ENCODE measurements at regions not wholly inside any gene's neighbourhood (a gene's known extent, or its start where the extent isn't known, plus 50 kb on each side); places are given as distances from the start of the nearest gene placed in this dataset.

GRCh38 chr15:31211353-31211752 is 109.8 kb upstream of the TRPM1 start:
- Histone ChIP-seq H3K36me3 (ENCODE audit: control insufficient read depth, insufficient read depth, low read length) (no peaks in the 10 kb centered on the region), H3K9ac (ENCODE audit: low read length) (no peak overlapping the region), H3K27ac (ENCODE audit: low read depth, low read length) (no peak overlapping the region), H3K4me3 (ENCODE audit: low read depth, low read length) (no peak overlapping the region), H3K4me1 (ENCODE audit: control insufficient read depth, insufficient read depth, low read length) (peaks cover 11% of the 10 kb centered on the region), H3K27me3 (ENCODE audit: control insufficient read depth, insufficient read depth, low read length) (no peaks in the 10 kb centered on the region), H3K9me3 (ENCODE audit: control insufficient read depth, insufficient read depth, low read depth, low read length) (peaks cover 9% of the 10 kb centered on the region)

GRCh38 chr15:31212326-31213080 is 111.0 kb upstream of the TRPM1 start:
- peaks cover 9% of the 10 kb centered on the region for H3K9me3 ChIP-seq (ENCODE audit: control insufficient read depth, insufficient read depth, low read depth, low read length)
- H3K4me1 ChIP-seq (ENCODE audit: control insufficient read depth, insufficient read depth, low read length), result peaks cover 11% of the 10 kb centered on the region
- H3K27me3 ChIP-seq (ENCODE audit: control insufficient read depth, insufficient read depth, low read length), result no peaks in the 10 kb centered on the region
- no peak overlapping the region for H3K4me3 ChIP-seq (ENCODE audit: low read depth, low read length)
- no peak overlapping the region for H3K27ac ChIP-seq (ENCODE audit: low read depth, low read length)
- H3K9ac ChIP-seq (ENCODE audit: low read length), result no peak overlapping the region
- no peaks in the 10 kb centered on the region for H3K36me3 ChIP-seq (ENCODE audit: control insufficient read depth, insufficient read depth, low read length)

- Histone ChIP-seq H3K4me1 (ENCODE audit: control insufficient read depth, insufficient read depth, low read length) (peaks cover 11% of the 10 kb centered on the region), H3K27ac (ENCODE audit: low read depth, low read length) (no peak overlapping the region), H3K9me3 (ENCODE audit: control insufficient read depth, insufficient read depth, low read depth, low read length) (peaks cover 9% of the 10 kb centered on the region), H3K9ac (ENCODE audit: low read length) (no peak overlapping the region), H3K4me3 (ENCODE audit: low read depth, low read length) (no peak overlapping the region), H3K36me3 (ENCODE audit: control insufficient read depth, insufficient read depth, low read length) (no peaks in the 10 kb centered on the region), H3K27me3 (ENCODE audit: control insufficient read depth, insufficient read depth, low read length) (no peaks in the 10 kb centered on the region)
Measured at GRCh38 chr15:31214158-31214863, 112.3 kb upstream of the KLF13 start.

GRCh38 chr15:31214864-31215489 is 111.7 kb upstream of the KLF13 start:
- H3K36me3 ChIP-seq (ENCODE audit: control insufficient read depth, insufficient read depth, low read length), result no peaks in the 10 kb centered on the region
- no peak overlapping the region for H3K27ac ChIP-seq (ENCODE audit: low read depth, low read length)
- H3K9ac ChIP-seq (ENCODE audit: low read length), result peak overlapping the region; percentile 17
- H3K27me3 ChIP-seq (ENCODE audit: control insufficient read depth, insufficient read depth, low read length), result no peaks in the 10 kb centered on the region
- peaks cover 11% of the 10 kb centered on the region for H3K4me1 ChIP-seq (ENCODE audit: control insufficient read depth, insufficient read depth, low read length)
- peaks cover 9% of the 10 kb centered on the region for H3K9me3 ChIP-seq (ENCODE audit: control insufficient read depth, insufficient read depth, low read depth, low read length)
- H3K4me3 ChIP-seq (ENCODE audit: low read depth, low read length), result peak overlapping the region; percentile 60

GRCh38 chr15:31215490-31216214 is 111.0 kb upstream of the KLF13 start:
- Histone ChIP-seq H3K36me3 (ENCODE audit: control insufficient read depth, insufficient read depth, low read length) (no peaks in the 10 kb centered on the region), H3K27me3 (ENCODE audit: control insufficient read depth, insufficient read depth, low read length) (no peaks in the 10 kb centered on the region), H3K9ac (ENCODE audit: low read length) (peak overlapping the region; percentile 50), H3K27ac (ENCODE audit: low read depth, low read length) (0 out of 2 replicates have a peak overlapping the region, but pooled peaks have one; percentile 8), H3K9me3 (ENCODE audit: control insufficient read depth, insufficient read depth, low read depth, low read length) (peaks cover 9% of the 10 kb centered on the region), H3K4me3 (ENCODE audit: low read depth, low read length) (peak overlapping the region; percentile 60), H3K4me1 (ENCODE audit: control insufficient read depth, insufficient read depth, low read length) (peaks cover 11% of the 10 kb centered on the region)

GRCh38 chr15:31216215-31216911 is 110.3 kb upstream of the KLF13 start:
- H3K9ac ChIP-seq (ENCODE audit: low read length), result peak overlapping the region; percentile 3
- H3K4me1 ChIP-seq (ENCODE audit: control insufficient read depth, insufficient read depth, low read length), result peaks cover 11% of the 10 kb centered on the region
- H3K9me3 ChIP-seq (ENCODE audit: control insufficient read depth, insufficient read depth, low read depth, low read length), result peaks cover 6% of the 10 kb centered on the region
- H3K27ac ChIP-seq (ENCODE audit: low read depth, low read length), result no peak overlapping the region
- H3K27me3 ChIP-seq (ENCODE audit: control insufficient read depth, insufficient read depth, low read length), result no peaks in the 10 kb centered on the region
- no peaks in the 10 kb centered on the region for H3K36me3 ChIP-seq (ENCODE audit: control insufficient read depth, insufficient read depth, low read length)
- peak overlapping the region; percentile 60 for H3K4me3 ChIP-seq (ENCODE audit: low read depth, low read length)

GRCh38 chr15:31217067-31217466 is 109.6 kb upstream of the KLF13 start:
- no peaks in the 10 kb centered on the region for H3K27me3 ChIP-seq (ENCODE audit: control insufficient read depth, insufficient read depth, low read length)
- H3K4me3 ChIP-seq (ENCODE audit: low read depth, low read length), result no peak overlapping the region
- H3K36me3 ChIP-seq (ENCODE audit: control insufficient read depth, insufficient read depth, low read length), result no peaks in the 10 kb centered on the region
- no peaks in the 10 kb centered on the region for H3K9me3 ChIP-seq (ENCODE audit: control insufficient read depth, insufficient read depth, low read depth, low read length)
- H3K9ac ChIP-seq (ENCODE audit: low read length), result no peak overlapping the region
- H3K4me1 ChIP-seq (ENCODE audit: control insufficient read depth, insufficient read depth, low read length), result peaks cover 14% of the 10 kb centered on the region
- no peak overlapping the region for H3K27ac ChIP-seq (ENCODE audit: low read depth, low read length)

- Histone ChIP-seq H3K4me1 (ENCODE audit: control insufficient read depth, insufficient read depth, low read length) (peaks cover 21% of the 10 kb centered on the region), H3K9ac (ENCODE audit: low read length) (no peak overlapping the region), H3K9me3 (ENCODE audit: control insufficient read depth, insufficient read depth, low read depth, low read length) (no peaks in the 10 kb centered on the region), H3K36me3 (ENCODE audit: control insufficient read depth, insufficient read depth, low read length) (no peaks in the 10 kb centered on the region), H3K4me3 (ENCODE audit: low read depth, low read length) (no peak overlapping the region), H3K27me3 (ENCODE audit: control insufficient read depth, insufficient read depth, low read length) (no peaks in the 10 kb centered on the region; the same call in 1 of the 2 replicates), H3K27ac (ENCODE audit: low read depth, low read length) (no peak overlapping the region)
Measured at GRCh38 chr15:31217566-31218270, 108.9 kb upstream of the KLF13 start.

GRCh38 chr15:31219221-31219620 is 107.4 kb upstream of the KLF13 start:
- H3K9ac ChIP-seq (ENCODE audit: low read length), result no peak overlapping the region
- no peak overlapping the region for H3K27ac ChIP-seq (ENCODE audit: low read depth, low read length)
- H3K4me3 ChIP-seq (ENCODE audit: low read depth, low read length), result no peak overlapping the region
- H3K36me3 ChIP-seq (ENCODE audit: control insufficient read depth, insufficient read depth, low read length), result no peaks in the 10 kb centered on the region
- no peaks in the 10 kb centered on the region for H3K9me3 ChIP-seq (ENCODE audit: control insufficient read depth, insufficient read depth, low read depth, low read length)
- H3K27me3 ChIP-seq (ENCODE audit: control insufficient read depth, insufficient read depth, low read length), result peaks cover 7% of the 10 kb centered on the region; the same call in 1 of the 2 replicates
- peaks cover 36% of the 10 kb centered on the region for H3K4me1 ChIP-seq (ENCODE audit: control insufficient read depth, insufficient read depth, low read length)

Measured in HUES6 (cell line).